GM23338 (cell line): ENCODE measurements at regions not wholly inside any gene's neighbourhood (a gene's known extent, or its start where the extent isn't known, plus 50 kb on each side); places are given as distances from the start of the nearest gene placed in this dataset.

Source experiments
- ATAC-seq: fragments of 200-7000 bp; cut with Tn5 transposase; 3 replicates; pipeline ENCODE4 v1.9.1; 2020
- DNase-seq: peaks from one replicate; pipeline ENCODE4 v3.0.0-alpha.2; 2015; ENCODE audit warnings: low spot score
- H2AFZ ChIP-seq: fragments of 200-600 bp; sonication (generic); 2 replicates; pipeline ENCODE4 v1.8.0; 2016; ENCODE audit warnings: antibody characterized with exemption, mild to moderate bottlenecking, moderate library complexity
- H3F3A ChIP-seq: fragments of 200-600 bp; sonication (generic); replicated peaks from 2 replicates; pipeline ENCODE4 v1.8.0; 2017; ENCODE audit warnings: antibody characterized with exemption, mixed run types, low read depth
- H3K27ac ChIP-seq: fragments of 200-600 bp; sonication (generic); 2 replicates; pipeline ENCODE4 v1.6.1; 2016; ENCODE audit warnings: low read depth
- H3K27me3 ChIP-seq: fragments of 200-600 bp; sonication (generic); 2 replicates; pipeline ENCODE4 v1.8.0; 2016; ENCODE audit warnings: mild to moderate bottlenecking, mixed run types, moderate library complexity; ENCODE audit not compliant: insufficient read depth
- H3K36me3 ChIP-seq: fragments of 200-600 bp; sonication (generic); 2 replicates; pipeline ENCODE4 v1.8.0; 2016; ENCODE audit warnings: mild to moderate bottlenecking; ENCODE audit not compliant: insufficient read depth
- H3K4me1 ChIP-seq: fragments of 200-600 bp; sonication (generic); 2 replicates; pipeline ENCODE4 v1.8.0; 2016; ENCODE audit warnings: mild to moderate bottlenecking, moderate library complexity; ENCODE audit not compliant: insufficient read depth
- H3K4me2 ChIP-seq: fragments of 200-600 bp; sonication (generic); 2 replicates; pipeline ENCODE4 v1.7.1; 2017; ENCODE audit warnings: mixed run types
- H3K4me3 ChIP-seq: fragments of 200-600 bp; sonication (generic); 2 replicates; pipeline ENCODE4 v1.6.1; 2016; ENCODE audit warnings: mixed run types
- H3K79me2 ChIP-seq: fragments of 200-600 bp; sonication (generic); replicated peaks from 2 replicates; pipeline ENCODE4 v1.8.0; 2017; ENCODE audit warnings: mild to moderate bottlenecking; ENCODE audit not compliant: insufficient read depth
- H3K9me2 ChIP-seq: fragments of 200-600 bp; sonication (generic); 2 replicates; pipeline ENCODE4 v1.8.0; 2017; ENCODE audit not compliant: insufficient read depth
- H4K20me1 ChIP-seq: fragments of 200-600 bp; sonication (generic); replicated peaks from 2 replicates; pipeline ENCODE4 v1.8.0; 2017; ENCODE audit warnings: mild to moderate bottlenecking; ENCODE audit not compliant: insufficient read depth
- H3K27ac Mint-ChIP-seq: 2 replicates; pipeline ENCODE4 v1.8.0; 2020; ENCODE audit warnings: inconsistent platforms, mild to moderate bottlenecking, moderate library complexity, mixed read lengths
- H3K27me3 Mint-ChIP-seq: 3 replicates; pipeline ENCODE4 v1.8.0; 2022; ENCODE audit warnings: low read depth, mild to moderate bottlenecking, moderate library complexity, mixed read lengths, inconsistent platforms; ENCODE audit not compliant: insufficient read depth, poor library complexity
- H3K36me3 Mint-ChIP-seq: 3 replicates; pipeline ENCODE4 v1.8.0; 2021; ENCODE audit warnings: low read depth, mild to moderate bottlenecking, inconsistent platforms, moderate library complexity, mixed read lengths
- H3K4me1 Mint-ChIP-seq: 3 replicates; pipeline ENCODE4 v1.8.0; 2020; ENCODE audit warnings: mild to moderate bottlenecking, inconsistent platforms, mixed read lengths
- H3K4me3 Mint-ChIP-seq: 3 replicates; pipeline ENCODE4 v1.8.0; 2021; ENCODE audit warnings: moderate library complexity, mild to moderate bottlenecking, inconsistent platforms, mixed read lengths
- H3K9me3 Mint-ChIP-seq: 3 replicates; pipeline ENCODE4 v1.8.0; 2020; ENCODE audit warnings: moderate library complexity, mild to moderate bottlenecking, inconsistent platforms, mixed read lengths
- CREB1 ChIP-seq: fragments of 250-450 bp; sonication (Bioruptor Pico); IDR thresholded peaks from 2 replicates; pipeline ENCODE4 v1.5.0; 2020; ENCODE audit warnings: low read depth, mild to moderate bottlenecking, moderate library complexity
- ETS1 ChIP-seq: IDR thresholded peaks from 2 replicates; pipeline ENCODE4 v1.6.1; 2016; ENCODE audit warnings: antibody characterized with exemption
- JUNB ChIP-seq: IDR thresholded peaks from one replicate; pipeline ENCODE4 v1.6.1; 2016; ENCODE audit warnings: antibody characterized with exemption; ENCODE audit not compliant: unreplicated experiment
- NANOG ChIP-seq: IDR thresholded peaks from 2 replicates; pipeline ENCODE4 v1.6.1; 2016; ENCODE audit warnings: antibody characterized with exemption, borderline replicate concordance
- STAT1 ChIP-seq: IDR thresholded peaks from one replicate; pipeline ENCODE4 v1.6.1; 2016; ENCODE audit warnings: antibody characterized with exemption; ENCODE audit not compliant: unreplicated experiment
- ZNF114 ChIP-seq: fragments of 250-450 bp; sonication (Bioruptor Pico); IDR thresholded peaks from 2 replicates; pipeline ENCODE4 v1.5.0; 2020; ENCODE audit warnings: mild to moderate bottlenecking, moderate library complexity
- ZNF462 ChIP-seq: fragments of 250-450 bp; sonication (Bioruptor Pico); IDR thresholded peaks from 2 replicates; pipeline ENCODE4 v1.5.0; 2020; ENCODE audit warnings: mild to moderate bottlenecking, moderate library complexity
- TF ChIP-seq, protein P1 (sequence below), 2 experiments: fragments of 200-600 bp in 1 of 2; sonication (generic) in 1 of 2; conservative IDR thresholded peaks; 2 replicates each; pipeline versions ENCODE4 v1.5.1 to v1.6.1; 2016 to 2017; ENCODE audit warnings: antibody characterized with exemption in 2 of 2, low read depth in 2 of 2, mild to moderate bottlenecking in 2 of 2, moderate library complexity in 1 of 2

DNA sequence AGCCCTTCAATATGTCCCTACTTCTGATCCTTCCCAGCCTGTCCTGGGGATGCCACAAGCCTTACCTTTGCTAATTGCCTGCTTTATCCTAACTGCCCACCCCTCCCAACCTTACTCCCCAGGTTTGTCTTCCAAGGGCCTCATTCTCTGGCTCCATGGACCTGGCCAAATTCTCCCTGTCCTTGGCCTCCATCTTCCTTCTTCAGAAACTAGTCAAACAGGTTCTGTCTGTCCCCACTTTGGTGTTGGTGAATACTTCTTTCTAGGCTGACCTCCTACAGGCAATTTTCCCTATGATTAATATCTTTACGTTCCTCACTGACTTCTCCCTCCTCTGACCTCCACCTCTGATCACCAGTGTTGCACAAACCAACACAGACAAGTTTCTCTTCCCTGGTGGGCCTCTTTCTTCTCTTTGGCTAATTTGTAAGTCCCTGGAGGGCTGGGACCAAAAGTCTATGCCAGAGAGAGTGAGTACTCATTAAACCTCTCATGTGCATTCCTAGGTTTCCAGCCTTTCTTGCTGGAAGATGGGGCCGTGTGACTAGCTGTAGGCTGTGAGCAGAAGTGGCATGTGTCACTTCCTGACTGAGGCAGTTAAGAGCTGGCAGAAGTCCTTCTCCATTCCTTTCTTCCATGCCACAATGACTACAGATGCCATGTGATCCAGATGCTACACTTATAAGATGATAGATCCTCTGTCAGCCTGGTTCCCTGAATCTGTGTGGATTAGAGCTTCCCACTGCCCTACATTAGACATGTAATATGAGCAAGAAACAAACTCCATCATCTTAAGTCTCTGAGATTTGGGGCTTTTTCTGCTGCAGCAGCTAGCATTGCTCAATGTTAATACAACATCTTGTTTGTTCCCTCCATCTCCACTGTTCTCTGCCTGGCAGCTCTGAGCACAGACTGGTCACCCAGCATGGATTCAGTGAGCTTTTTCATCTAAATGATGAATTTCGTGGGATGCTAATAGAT lies 382.7 kb downstream of the RPS24 start (continued):
- TF ChIP-seq ZNF114 (CRISPR knock-in tag), result no peak
- TF ChIP-seq, protein P1, sequence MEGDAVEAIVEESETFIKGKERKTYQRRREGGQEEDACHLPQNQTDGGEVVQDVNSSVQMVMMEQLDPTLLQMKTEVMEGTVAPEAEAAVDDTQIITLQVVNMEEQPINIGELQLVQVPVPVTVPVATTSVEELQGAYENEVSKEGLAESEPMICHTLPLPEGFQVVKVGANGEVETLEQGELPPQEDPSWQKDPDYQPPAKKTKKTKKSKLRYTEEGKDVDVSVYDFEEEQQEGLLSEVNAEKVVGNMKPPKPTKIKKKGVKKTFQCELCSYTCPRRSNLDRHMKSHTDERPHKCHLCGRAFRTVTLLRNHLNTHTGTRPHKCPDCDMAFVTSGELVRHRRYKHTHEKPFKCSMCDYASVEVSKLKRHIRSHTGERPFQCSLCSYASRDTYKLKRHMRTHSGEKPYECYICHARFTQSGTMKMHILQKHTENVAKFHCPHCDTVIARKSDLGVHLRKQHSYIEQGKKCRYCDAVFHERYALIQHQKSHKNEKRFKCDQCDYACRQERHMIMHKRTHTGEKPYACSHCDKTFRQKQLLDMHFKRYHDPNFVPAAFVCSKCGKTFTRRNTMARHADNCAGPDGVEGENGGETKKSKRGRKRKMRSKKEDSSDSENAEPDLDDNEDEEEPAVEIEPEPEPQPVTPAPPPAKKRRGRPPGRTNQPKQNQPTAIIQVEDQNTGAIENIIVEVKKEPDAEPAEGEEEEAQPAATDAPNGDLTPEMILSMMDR (conservative IDR thresholded peaks at IDR 0.05; ENCODE audit: low read depth in 2 of 2), result no peak
- TF ChIP-seq STAT1, result no peak

- Histone ChIP-seq H3K4me3 (no peak overlapping the region), H3K36me3 (no peaks in the 10 kb centered on the region), H3K4me2 (no peak overlapping the region), H3K79me2 (no peaks in the 10 kb centered on the region), H3K27me3 (no peaks in the 10 kb centered on the region), H3F3A (no peaks in the 10 kb centered on the region), H4K20me1 (no peaks in the 10 kb centered on the region), H2AFZ (no peak overlapping the region), H3K27ac (no peak overlapping the region), H3K4me1 (peaks cover 13% of the 10 kb centered on the region), H3K9me2 (peaks cover 22% of the 10 kb centered on the region)
- DNase-seq (no peak), ATAC-seq (no peak)
- H3K27ac Mint-ChIP-seq, result no peak overlapping the region
- no peaks in the 10 kb centered on the region for H3K36me3 Mint-ChIP-seq
- H3K27me3 Mint-ChIP-seq, result peaks cover 16% of the 10 kb centered on the region
- H3K4me1 Mint-ChIP-seq, result peaks cover 50% of the 10 kb centered on the region
- H3K4me3 Mint-ChIP-seq, result no peak overlapping the region
- no peaks in the 10 kb centered on the region for H3K9me3 Mint-ChIP-seq
- TF ChIP-seq JUNB (no peak), NANOG (no peak), CREB1 (CRISPR knock-in tag) (no peak), ZNF114 (CRISPR knock-in tag) (no peak), ZNF462 (no peak), ETS1 (no peak)
Observed at GRCh38 chr10:78417425-78418370, 384.0 kb downstream of the RPS24 start.
